ENCODE measurements at regions not wholly inside any gene's neighbourhood (a gene's known extent, or its start where the extent isn't known, plus 50 kb on each side); places are given as distances from the start of the nearest gene placed in this dataset.

DNA sequence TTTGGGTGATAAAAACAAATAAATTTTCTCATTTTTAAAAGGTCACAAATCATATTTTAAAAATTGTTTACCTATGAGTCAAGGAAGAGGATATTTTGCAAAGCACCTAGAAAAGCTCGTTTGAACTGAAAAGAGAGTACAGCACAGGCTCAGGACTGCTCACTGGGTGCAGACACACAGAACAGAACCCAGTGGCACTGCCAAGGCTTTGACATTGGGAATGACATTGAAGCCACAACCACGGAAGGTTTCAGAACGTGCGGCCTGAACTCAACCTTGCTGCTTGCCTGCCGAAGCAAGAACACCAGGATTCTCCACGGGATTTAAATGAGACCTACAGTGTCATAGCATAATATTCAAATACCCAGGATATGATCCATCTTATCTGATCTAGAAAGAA is 597.1 kb upstream of the B3GAT1 start:
- Histone ChIP-seq H3K36me3 (ENCODE audit: insufficient read depth, low read length) (no peaks in the 10 kb centered on the region), H3K9me3 (ENCODE audit: insufficient read depth, low read depth, low read length) (no peaks in the 10 kb centered on the region), H3K27ac (ENCODE audit: low read depth, low read length) (no peak overlapping the region), H3K27me3 (ENCODE audit: insufficient read depth, low read length) (no peaks in the 10 kb centered on the region), H3K4me3 (ENCODE audit: insufficient read depth, low read depth, low read length) (no peak overlapping the region), H3K4me1 (ENCODE audit: insufficient read depth, low read length) (no peaks in the 10 kb centered on the region), H3K9ac (ENCODE audit: low read length) (no peak overlapping the region), H3K79me2 (ENCODE audit: insufficient read depth, low read length) (no peaks in the 10 kb centered on the region), H4K20me1 (ENCODE audit: insufficient read depth, low read length) (no peaks in the 10 kb centered on the region), H2AFZ (ENCODE audit: low read depth, low read length) (no peak overlapping the region), H3K4me2 (ENCODE audit: low read length) (no peak overlapping the region)
- DNase-seq (ENCODE audit: low read depth), result no peak
- Mint-ChIP-seq H3K4me3 (ENCODE audit: unreplicated experiment) (no peak overlapping the region), H3K4me1 (ENCODE audit: low read depth, unreplicated experiment) (peaks cover 2% of the 10 kb centered on the region), H3K27me3 (ENCODE audit: low read depth, unreplicated experiment) (no peaks in the 10 kb centered on the region), H3K36me3 (ENCODE audit: low read depth, unreplicated experiment) (no peaks in the 10 kb centered on the region), H3K9me3 (ENCODE audit: unreplicated experiment) (no peaks in the 10 kb centered on the region), H3K27ac (ENCODE audit: unreplicated experiment) (no peak overlapping the region)
- TF ChIP-seq, protein P1, sequence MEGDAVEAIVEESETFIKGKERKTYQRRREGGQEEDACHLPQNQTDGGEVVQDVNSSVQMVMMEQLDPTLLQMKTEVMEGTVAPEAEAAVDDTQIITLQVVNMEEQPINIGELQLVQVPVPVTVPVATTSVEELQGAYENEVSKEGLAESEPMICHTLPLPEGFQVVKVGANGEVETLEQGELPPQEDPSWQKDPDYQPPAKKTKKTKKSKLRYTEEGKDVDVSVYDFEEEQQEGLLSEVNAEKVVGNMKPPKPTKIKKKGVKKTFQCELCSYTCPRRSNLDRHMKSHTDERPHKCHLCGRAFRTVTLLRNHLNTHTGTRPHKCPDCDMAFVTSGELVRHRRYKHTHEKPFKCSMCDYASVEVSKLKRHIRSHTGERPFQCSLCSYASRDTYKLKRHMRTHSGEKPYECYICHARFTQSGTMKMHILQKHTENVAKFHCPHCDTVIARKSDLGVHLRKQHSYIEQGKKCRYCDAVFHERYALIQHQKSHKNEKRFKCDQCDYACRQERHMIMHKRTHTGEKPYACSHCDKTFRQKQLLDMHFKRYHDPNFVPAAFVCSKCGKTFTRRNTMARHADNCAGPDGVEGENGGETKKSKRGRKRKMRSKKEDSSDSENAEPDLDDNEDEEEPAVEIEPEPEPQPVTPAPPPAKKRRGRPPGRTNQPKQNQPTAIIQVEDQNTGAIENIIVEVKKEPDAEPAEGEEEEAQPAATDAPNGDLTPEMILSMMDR (IDR thresholded peaks at IDR 0.05; ENCODE audit: insufficient read depth, low read depth, low read length), result no peak
- TF ChIP-seq EZH2 (IDR thresholded peaks at IDR 0.05; ENCODE audit: insufficient read depth, low read length), result no peak
- no peak for FAIRE-seq

DNA sequence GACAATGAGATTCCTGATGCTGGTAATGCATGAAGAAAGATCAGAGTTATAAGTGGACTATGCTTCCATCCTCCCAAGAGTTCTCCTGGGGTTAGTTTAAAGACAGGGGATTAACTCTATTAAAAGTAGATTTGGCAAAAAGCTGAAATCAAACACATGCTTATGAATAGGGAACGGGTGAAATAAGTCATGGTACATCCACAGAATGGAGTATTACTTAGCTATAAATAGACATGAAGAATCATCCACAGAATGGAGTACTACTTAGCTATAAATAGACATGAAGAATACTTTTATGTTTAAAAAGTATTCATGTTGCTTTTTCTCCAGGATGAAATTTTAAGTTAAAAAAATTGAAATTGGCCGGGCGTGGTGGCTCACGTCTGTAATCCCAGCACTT is 596.4 kb upstream of the B3GAT1 start:
- Histone ChIP-seq H3K9ac (ENCODE audit: low read length) (no peak overlapping the region), H4K20me1 (ENCODE audit: insufficient read depth, low read length) (no peaks in the 10 kb centered on the region), H3K79me2 (ENCODE audit: insufficient read depth, low read length) (no peaks in the 10 kb centered on the region), H3K4me1 (ENCODE audit: insufficient read depth, low read length) (no peaks in the 10 kb centered on the region), H3K27me3 (ENCODE audit: insufficient read depth, low read length) (no peaks in the 10 kb centered on the region), H3K27ac (ENCODE audit: low read depth, low read length) (no peak overlapping the region), H3K4me3 (ENCODE audit: insufficient read depth, low read depth, low read length) (no peak overlapping the region), H3K36me3 (ENCODE audit: insufficient read depth, low read length) (no peaks in the 10 kb centered on the region), H3K4me2 (ENCODE audit: low read length) (no peak overlapping the region), H2AFZ (ENCODE audit: low read depth, low read length) (no peak overlapping the region), H3K9me3 (ENCODE audit: insufficient read depth, low read depth, low read length) (no peaks in the 10 kb centered on the region)
- no peak overlapping the region for H3K4me3 Mint-ChIP-seq (ENCODE audit: unreplicated experiment)
- no peak overlapping the region for H3K27ac Mint-ChIP-seq (ENCODE audit: unreplicated experiment)
- DNase-seq (ENCODE audit: low read depth) (no peak), FAIRE-seq (no peak)
- no peaks in the 10 kb centered on the region for H3K27me3 Mint-ChIP-seq (ENCODE audit: low read depth, unreplicated experiment)
- TF ChIP-seq EZH2 (IDR thresholded peaks at IDR 0.05; ENCODE audit: insufficient read depth, low read length), result no peak
- TF ChIP-seq, protein P1 (IDR thresholded peaks at IDR 0.05; ENCODE audit: insufficient read depth, low read depth, low read length), result no peak
- H3K36me3 Mint-ChIP-seq (ENCODE audit: low read depth, unreplicated experiment), result no peaks in the 10 kb centered on the region
- H3K4me1 Mint-ChIP-seq (ENCODE audit: low read depth, unreplicated experiment), result peaks cover 2% of the 10 kb centered on the region
- no peaks in the 10 kb centered on the region for H3K9me3 Mint-ChIP-seq (ENCODE audit: unreplicated experiment)

- Mint-ChIP-seq H3K4me1 (ENCODE audit: low read depth, unreplicated experiment) (peaks cover 2% of the 10 kb centered on the region), H3K36me3 (ENCODE audit: low read depth, unreplicated experiment) (no peaks in the 10 kb centered on the region), H3K9me3 (ENCODE audit: unreplicated experiment) (no peaks in the 10 kb centered on the region), H3K4me3 (ENCODE audit: unreplicated experiment) (no peak overlapping the region), H3K27ac (ENCODE audit: unreplicated experiment) (no peak overlapping the region), H3K27me3 (ENCODE audit: low read depth, unreplicated experiment) (no peaks in the 10 kb centered on the region)
- Histone ChIP-seq H3K4me1 (ENCODE audit: insufficient read depth, low read length) (no peaks in the 10 kb centered on the region), H3K4me2 (ENCODE audit: low read length) (no peak overlapping the region), H2AFZ (ENCODE audit: low read depth, low read length) (no peak overlapping the region), H3K4me3 (ENCODE audit: insufficient read depth, low read depth, low read length) (no peak overlapping the region), H3K27me3 (ENCODE audit: insufficient read depth, low read length) (no peaks in the 10 kb centered on the region), H3K27ac (ENCODE audit: low read depth, low read length) (no peak overlapping the region), H4K20me1 (ENCODE audit: insufficient read depth, low read length) (no peaks in the 10 kb centered on the region), H3K79me2 (ENCODE audit: insufficient read depth, low read length) (no peaks in the 10 kb centered on the region), H3K36me3 (ENCODE audit: insufficient read depth, low read length) (no peaks in the 10 kb centered on the region), H3K9me3 (ENCODE audit: insufficient read depth, low read depth, low read length) (no peaks in the 10 kb centered on the region), H3K9ac (ENCODE audit: low read length) (no peak overlapping the region)
- DNase-seq (ENCODE audit: low read depth) (no peak), FAIRE-seq (no peak)
- TF ChIP-seq EZH2 (IDR thresholded peaks at IDR 0.05; ENCODE audit: insufficient read depth, low read length), result no peak
- TF ChIP-seq, protein P1 (IDR thresholded peaks at IDR 0.05; ENCODE audit: insufficient read depth, low read depth, low read length), result no peak
Measured at GRCh38 chr11:135008001-135008405, 596.0 kb upstream of the B3GAT1 start.

Data from astrocyte (in vitro differentiated cells and primary cell).